ENCODE measurements at regions not wholly inside any gene's neighbourhood (a gene's known extent, or its start where the extent isn't known, plus 50 kb on each side); places are given as distances from the start of the nearest gene placed in this dataset.
A peak's percentile ranks its signal among the peaks of the same experiment; 100 is the strongest.

- H3K4me2 ChIP-seq (ENCODE audit: insufficient read depth in 1 of 2, low read depth in 2 of 2, low read length in 2 of 2), result no peak overlapping the region
- no peaks in the 10 kb centered on the region for H3K79me2 ChIP-seq (ENCODE audit: control insufficient read depth in 1 of 2, insufficient read depth in 2 of 2, low read length in 2 of 2)
- ChIA-PET POLR2A (ENCODE audit: partially characterized antibody) (no interaction called here), CTCF (ENCODE audit: partially characterized antibody) (no interaction called here)
- H4K8ac ChIP-seq (ENCODE audit: extremely low read depth, insufficient read depth, low read length), result no peak overlapping the region
- no peak overlapping the region for H3K14ac ChIP-seq (ENCODE audit: insufficient read length)
- no peak overlapping the region for H3K4me3 ChIP-seq (ENCODE audit: extremely low read depth in 1 of 4, insufficient read depth in 2 of 4, low read depth in 3 of 4, low read length in 4 of 4)
- no peaks in the 10 kb centered on the region for H4K20me1 ChIP-seq (replicated peaks in 1 of 2; ENCODE audit: control insufficient read depth in 1 of 2, insufficient read depth in 2 of 2, low read length in 2 of 2)
- H3K79me1 ChIP-seq (ENCODE audit: low read depth, low read length), result no peaks in the 10 kb centered on the region
- no peak overlapping the region for H2BK20ac ChIP-seq (ENCODE audit: low read length)
- no peak overlapping the region for H3K4ac ChIP-seq (replicated peaks; ENCODE audit: insufficient read length, low read depth, low read length)
- no peak overlapping the region for H3K18ac ChIP-seq (ENCODE audit: extremely low read depth, low read length)
- DNase-seq (ENCODE audit: low read depth in 1 of 2, low spot score in 2 of 2), result no peak
- no peaks in the 10 kb centered on the region for H3K27me3 ChIP-seq (replicated peaks in 1 of 4; ENCODE audit: control insufficient read depth in 3 of 4, extremely low read depth in 1 of 4, insufficient read depth in 3 of 4, low read length in 3 of 4)
- no peak overlapping the region for H3K23ac ChIP-seq (ENCODE audit: insufficient read length)
- H3K36me3 ChIP-seq (ENCODE audit: control insufficient read depth in 2 of 4, insufficient read depth in 4 of 4, low read length in 3 of 4), result no peaks in the 10 kb centered on the region
- no peak overlapping the region for H3K9ac ChIP-seq (replicated peaks in 1 of 4; ENCODE audit: extremely low read depth in 1 of 4, low read depth in 3 of 4, low read length in 3 of 4)
- H2BK12ac ChIP-seq (ENCODE audit: low read depth, low read length), result no peak overlapping the region
- H2BK120ac ChIP-seq (replicated peaks; ENCODE audit: low read depth, low read length), result no peak overlapping the region
- H2BK5ac ChIP-seq (ENCODE audit: low read depth, low read length), result no peak overlapping the region
- no peak overlapping the region for H2BK15ac ChIP-seq (ENCODE audit: low read length)
- no peak overlapping the region for H3K27ac ChIP-seq (ENCODE audit: low read depth, low read length)
- peak; percentile 58 for FAIRE-seq
- H3K23me2 ChIP-seq (ENCODE audit: low read depth, low read length), result no peaks in the 10 kb centered on the region
- H2AK5ac ChIP-seq (ENCODE audit: low read depth, low read length), result no peak overlapping the region
- H3K4me1 ChIP-seq (replicated peaks in 1 of 4; ENCODE audit: control insufficient read depth in 3 of 4, insufficient read depth in 4 of 4, low read length in 3 of 4), result no peaks in the 10 kb centered on the region
- TF ChIP-seq E2F6 (IDR thresholded peaks at IDR 0.05) (no peak), MAX (IDR thresholded peaks at IDR 0.05) (no peak), HDAC6 (IDR thresholded peaks at IDR 0.05; ENCODE audit: low read depth, low read length) (no peak), JUND (IDR thresholded peaks at IDR 0.05; ENCODE audit: low read length) (no peak), RFX5 (IDR thresholded peaks at IDR 0.05; ENCODE audit: borderline replicate concordance, low read depth, low read length) (no peak)
- no peak overlapping the region for H3K56ac ChIP-seq (replicated peaks; ENCODE audit: insufficient read length, low read depth, low read length)
- H2AFZ ChIP-seq (ENCODE audit: low read length), result no peak overlapping the region
- H3K9me3 ChIP-seq (ENCODE audit: insufficient read depth in 2 of 2, low read depth in 1 of 2, low read length in 1 of 2), result no peaks in the 10 kb centered on the region
- WGBS, 2 experiments (ENCODE audit: extremely low coverage in 1 of 2, insufficient coverage in 1 of 2, insufficient read length in 1 of 2, insufficient replicate concordance in 2 of 2, low coverage in 1 of 2, low lambda C conversion rate in 2 of 2, missing lambda C conversion rate in 1 of 2), result 83% methylated on average over 1 of the region's 1 CpG; no CpG with 5 or more reads in 1 of the 2 experiments
- no peak overlapping the region for H4K91ac ChIP-seq (replicated peaks; ENCODE audit: insufficient read length, low read length)
- H4K5ac ChIP-seq (ENCODE audit: insufficient read length, low read depth, low read length), result no peak overlapping the region
Observed at GRCh38 chr2:187920511-187920910, 366.3 kb upstream of the TFPI start.

All from H1 (cell line).